NT2/D1 (cell line): ENCODE measurements at regions not wholly inside any gene's neighbourhood (a gene's known extent, or its start where the extent isn't known, plus 50 kb on each side); places are given as distances from the start of the nearest gene placed in this dataset.

Source experiments
- SUZ12 ChIP-seq: IDR thresholded peaks from 2 replicates; pipeline ENCODE4 v1.6.1; 2011; ENCODE audit not compliant: insufficient read length, insufficient read depth; ENCODE audit errors: extremely low read depth
- YY1 ChIP-seq: IDR thresholded peaks from 2 replicates; pipeline ENCODE4 v1.6.1; 2011; ENCODE audit not compliant: insufficient read length, insufficient read depth
- ZNF274 ChIP-seq: IDR thresholded peaks from 2 replicates; pipeline ENCODE4 v1.6.1; 2011; ENCODE audit warnings: mild to moderate bottlenecking, low read depth, low read length

DNA sequence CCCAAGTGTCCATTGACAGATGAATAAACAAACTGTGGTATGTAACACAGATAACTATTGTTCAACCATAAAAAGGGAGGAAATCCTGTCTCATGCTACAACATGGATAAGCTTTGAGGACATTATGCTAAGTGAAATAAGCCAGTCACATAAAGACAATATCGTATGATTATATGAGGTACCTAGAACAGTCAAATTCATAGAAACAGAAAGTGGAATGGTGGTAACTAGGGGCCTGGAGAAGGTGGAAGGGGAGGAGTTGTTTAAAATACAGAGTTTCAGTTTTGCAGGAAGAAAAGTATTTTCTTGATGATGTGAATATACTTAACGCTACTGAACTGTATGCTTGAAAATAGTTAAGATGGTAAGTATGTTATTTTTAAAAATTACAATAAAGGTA is 304.6 kb upstream of the CXCR4 start:
- TF ChIP-seq ZNF274, result no peak
- no peak for TF ChIP-seq YY1
- no peak for TF ChIP-seq SUZ12
